ENCODE measurements at regions not wholly inside any gene's neighbourhood (a gene's known extent, or its start where the extent isn't known, plus 50 kb on each side); places are given as distances from the start of the nearest gene placed in this dataset.

- TF ChIP-seq CTCF (IDR thresholded peaks at IDR 0.05) (no peak), POLR2A (IDR thresholded peaks at IDR 0.05) (no peak)
Measured at GRCh38 chr7:17178545-17178944, 119.9 kb upstream of the AHR start.

All from thyroid gland (tissue), 4 donors.